Activated T-helper 1 cell treated with anti-CD3 and anti-CD28 coated beads, Interleukin-2, amount 50 U/mL, for 16 hours (primary cell): ENCODE measurements at regions not wholly inside any gene's neighbourhood (a gene's known extent, or its start where the extent isn't known, plus 50 kb on each side); places are given as distances from the start of the nearest gene placed in this dataset.
"Not testable (repeated sequence)": the region's sequence is repeated elsewhere in the genome, so short reads cannot be mapped to it uniquely, and the experiment has no call there.

Experiments
- DNase-seq, 2 donors: peaks; one replicate each; pipeline ENCODE4 v3.0.0-alpha.2; 2020; ENCODE audit warnings: low read depth in 1 of 2, low spot score in 1 of 2

DNA sequence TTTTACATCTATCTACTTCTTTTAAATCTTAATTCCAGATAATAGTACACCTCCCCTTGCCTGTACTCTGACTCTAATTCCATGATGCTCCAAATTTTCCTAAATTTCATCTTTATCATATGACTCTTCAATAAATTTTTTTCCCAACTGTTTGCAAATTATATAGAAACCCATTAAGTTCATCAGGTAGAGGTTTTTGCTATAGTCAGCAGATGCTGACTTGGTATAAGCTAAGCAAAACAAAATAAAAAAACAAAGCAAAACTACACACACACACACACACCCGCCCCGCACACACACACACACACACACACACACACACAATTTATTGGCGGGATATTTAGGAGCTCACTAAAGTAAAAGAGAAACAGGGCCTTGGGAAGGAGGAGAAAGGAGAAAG is 1047.8 kb upstream of the FAM98A start:
- DNase-seq = no peak

DNA sequence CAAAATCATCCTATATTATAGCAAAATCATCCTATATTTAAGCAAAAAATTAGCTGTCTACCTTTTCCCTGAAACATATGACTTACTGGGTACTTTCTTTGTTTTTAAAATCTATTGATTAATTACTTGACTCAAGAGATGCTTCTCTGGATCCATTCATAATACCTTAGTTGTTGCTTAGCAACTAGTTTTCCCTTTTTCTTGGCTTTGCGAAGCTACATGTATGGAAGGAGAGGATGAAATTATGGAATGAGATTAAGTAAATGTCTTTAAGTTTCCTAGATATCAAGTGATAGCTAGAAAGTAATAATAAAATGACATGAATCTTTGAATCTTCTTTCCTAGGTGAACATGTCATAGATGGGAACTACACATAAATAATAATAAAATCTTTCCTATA is 1033.2 kb upstream of the FAM98A start:
- DNase-seq = no peak

DNA sequence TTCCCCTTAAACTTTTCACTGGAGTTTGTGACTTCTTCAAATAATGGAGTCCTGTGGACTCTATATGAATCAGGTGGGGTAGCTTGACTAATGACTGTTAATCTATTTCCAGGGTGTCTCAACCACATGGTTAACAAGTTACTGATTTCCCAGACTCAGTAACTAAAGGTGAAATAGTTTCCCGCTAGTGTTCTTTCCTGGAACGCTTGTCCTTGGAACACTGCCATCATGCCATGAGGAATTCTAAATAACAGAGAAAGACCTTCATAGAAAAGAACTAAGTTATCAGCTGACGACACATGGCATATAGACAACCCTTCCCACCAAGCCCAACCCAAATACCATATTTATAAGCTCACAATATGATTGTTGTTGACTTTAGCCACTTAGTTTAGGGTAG is 1027.9 kb upstream of the FAM98A start:
- no peak for DNase-seq

DNA sequence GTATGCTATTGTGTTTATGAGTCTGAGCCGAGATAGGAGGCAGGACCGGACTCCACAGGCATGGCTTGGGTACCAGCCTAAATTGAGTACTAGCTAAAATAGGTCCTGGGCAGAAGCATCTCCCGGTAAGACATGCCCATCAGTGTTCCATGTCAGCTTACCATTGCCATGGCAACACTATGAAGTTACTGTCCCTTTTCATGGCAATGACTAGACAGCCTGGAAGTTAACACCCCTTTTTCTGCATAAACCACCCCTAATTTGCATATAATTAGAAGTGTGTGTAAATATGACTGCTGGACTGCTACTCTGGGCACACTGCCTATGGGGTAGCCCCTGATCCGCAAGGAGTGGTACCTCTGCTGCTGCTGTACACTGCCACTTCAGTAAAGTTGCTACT is 1005.1 kb upstream of the FAM98A start:
- no peak for DNase-seq

DNA sequence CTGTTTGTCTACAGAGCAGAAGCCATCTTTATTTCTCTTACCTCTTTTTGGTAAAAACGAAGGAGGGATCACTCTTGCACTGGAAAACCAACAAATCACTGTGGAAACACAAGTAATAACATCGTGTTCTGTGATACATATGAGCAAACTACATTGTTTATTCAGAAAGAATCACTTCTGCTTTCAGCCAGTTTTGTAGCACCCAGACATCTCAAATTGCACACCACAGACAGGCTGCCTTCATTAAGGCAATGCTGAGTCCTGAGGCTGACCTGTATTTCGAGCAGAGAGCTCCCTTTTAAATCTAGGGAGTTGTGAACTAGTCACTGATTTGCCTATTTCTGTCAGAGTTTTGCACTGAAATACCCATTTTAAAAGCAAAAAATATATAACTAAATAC is 1003.2 kb upstream of the FAM98A start:
- DNase-seq = no peak

DNA sequence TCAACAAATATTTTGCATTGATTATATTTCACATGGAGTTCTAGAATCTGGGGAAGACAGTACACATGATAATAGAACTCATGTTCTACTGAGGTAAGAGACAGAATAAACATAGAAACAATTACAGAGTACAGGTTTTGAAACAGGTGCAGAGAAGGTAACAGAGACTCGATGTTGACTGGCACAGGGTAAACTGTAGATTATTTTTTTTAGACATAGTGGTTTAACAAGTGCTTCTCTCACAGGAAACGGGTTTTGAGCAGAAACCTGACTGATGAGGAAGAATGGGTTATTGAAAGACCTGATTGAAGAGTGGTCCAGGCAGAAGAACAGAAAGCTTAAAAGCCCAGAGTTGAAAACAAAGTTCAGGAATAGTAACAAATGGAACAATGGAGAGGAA is 1002.5 kb upstream of the FAM98A start:
- DNase-seq = no peak

DNA sequence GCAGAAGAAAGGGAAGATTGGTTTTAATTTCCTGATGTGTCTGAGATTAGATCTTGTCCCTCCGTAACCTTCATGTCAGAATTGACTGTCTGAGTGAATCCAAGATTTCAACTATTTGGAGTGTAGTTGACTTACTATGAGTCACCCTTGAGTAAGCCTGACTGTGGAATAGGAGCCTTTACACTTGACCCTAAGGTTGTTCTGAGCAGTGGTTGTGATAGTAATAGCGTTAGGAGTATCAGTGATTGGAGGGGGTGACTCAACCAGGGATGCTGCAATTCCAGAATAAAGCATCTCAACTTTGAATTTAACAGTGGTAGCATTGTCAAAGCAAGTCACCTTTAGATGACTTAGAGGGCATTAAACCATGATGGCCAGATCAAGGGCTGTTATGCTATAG is 979.5 kb upstream of the FAM98A start:
- DNase-seq = no peak

DNA sequence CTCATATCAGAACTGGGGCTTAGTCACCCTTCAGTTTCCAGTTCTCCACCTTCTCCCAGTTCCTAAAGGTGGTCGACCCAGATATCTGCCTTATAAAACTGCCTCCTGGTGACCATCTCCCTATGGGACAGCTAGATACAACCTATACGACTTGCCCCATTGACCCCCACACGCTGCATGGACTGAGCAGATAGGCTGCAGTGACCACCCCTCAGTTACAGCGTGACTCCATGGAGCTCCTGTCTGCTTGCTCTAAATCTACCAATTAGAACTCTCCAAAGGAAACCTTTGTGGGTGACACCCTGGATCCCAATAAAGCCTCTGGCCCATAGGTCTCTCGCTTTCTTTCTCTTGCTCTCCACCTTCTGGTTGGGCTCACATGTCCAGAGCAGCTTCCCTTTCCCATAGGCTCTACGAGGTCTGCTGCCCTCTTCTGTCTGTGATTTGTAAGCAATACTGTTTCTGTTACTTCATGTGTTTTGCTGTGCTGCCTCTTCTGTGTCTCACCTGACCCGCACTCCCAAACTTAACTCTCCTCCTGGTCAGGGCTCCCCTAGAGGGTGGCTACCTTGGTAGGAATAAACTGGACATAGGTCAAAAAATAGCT is 971.3 kb upstream of the FAM98A start:
- no peak for DNase-seq

DNA sequence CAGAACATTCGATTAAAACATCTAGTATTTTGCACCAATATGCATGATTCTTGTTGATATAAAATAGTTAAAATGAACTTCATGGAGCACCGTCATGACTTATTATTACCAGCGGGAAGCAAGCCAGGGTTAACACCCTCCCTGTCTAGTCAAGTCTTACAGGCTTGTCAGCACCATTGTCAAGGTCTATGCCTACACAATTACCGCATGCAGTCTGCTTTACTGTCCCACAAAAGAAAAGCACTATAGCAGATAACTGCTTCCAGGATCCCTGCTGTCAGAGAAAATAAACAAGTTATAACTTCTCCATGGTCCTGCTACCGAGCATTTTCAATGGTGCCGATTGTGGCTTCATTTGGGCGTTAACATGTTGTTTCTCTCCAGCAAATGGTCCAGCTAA is 968.0 kb upstream of the FAM98A start:
- no peak for DNase-seq

DNA sequence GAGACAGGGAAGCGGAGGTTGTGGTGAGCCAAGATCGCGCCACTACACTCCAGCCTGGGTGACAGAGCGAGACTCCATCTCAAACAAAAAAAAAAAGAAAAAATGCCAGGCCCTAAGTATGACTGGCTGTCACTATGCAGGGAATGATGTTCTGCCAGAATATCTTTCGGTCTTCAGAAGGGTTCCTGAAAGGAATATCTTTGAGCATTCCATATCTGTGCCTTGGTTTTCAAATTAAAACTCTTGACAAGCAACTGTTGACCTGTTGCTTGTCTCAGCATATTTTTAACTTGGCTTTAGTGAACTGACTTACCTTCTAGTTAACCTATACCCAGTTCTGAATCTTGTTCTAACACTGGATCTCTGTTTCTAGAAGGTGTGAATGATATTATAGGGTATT is 953.2 kb upstream of the FAM98A start:
- no peak for DNase-seq

DNA sequence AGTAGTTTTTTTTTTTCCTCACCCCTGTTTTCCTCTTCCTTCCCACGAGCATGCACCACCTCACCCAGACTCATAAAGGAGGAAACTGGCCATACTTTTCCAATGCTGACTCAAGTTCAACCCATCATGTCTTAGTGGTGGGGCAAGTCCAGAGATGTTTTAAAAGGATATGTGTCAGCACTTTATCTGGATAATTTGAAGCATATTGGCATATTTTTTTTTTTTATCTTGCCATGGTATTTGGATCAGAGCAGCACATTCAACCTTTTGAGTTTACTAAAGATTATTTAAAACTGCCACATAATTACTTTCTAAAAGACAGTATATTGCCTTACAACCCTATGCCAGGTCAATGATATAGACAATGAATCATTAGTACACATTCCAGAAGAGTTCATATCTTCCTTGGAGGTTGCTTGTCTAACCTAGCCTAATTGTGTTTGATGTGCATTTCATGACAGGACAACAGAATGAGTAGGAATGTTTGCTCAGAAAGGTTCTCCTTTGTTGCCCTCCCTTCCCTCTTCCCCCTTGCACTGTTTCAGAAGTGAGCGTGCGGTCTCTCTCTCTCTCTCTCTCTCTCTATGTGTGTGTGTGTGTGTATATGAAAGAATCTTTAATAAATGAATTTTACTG is 950.7 kb upstream of the FAM98A start:
- no peak for DNase-seq

DNA sequence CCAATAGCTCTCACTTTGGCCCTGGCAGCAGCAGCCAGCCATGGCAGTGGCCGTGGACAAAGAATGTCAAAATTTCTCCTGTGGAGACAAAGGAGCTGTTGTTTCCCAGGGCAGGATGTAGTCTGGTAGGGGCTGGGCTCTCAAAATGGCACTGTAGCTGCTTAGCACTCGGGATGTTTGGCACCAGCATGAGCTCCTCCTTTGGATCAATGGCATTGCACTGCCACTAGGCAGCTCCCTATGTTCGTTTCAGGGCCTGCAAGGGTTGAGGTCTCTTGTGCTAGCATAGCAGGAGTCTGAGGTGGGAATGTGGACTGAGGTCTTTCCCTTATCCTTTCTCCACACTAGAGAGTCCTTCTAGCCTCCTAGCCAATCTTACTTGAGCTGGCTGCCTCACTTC is 948.8 kb upstream of the FAM98A start:
- no peak for DNase-seq

DNA sequence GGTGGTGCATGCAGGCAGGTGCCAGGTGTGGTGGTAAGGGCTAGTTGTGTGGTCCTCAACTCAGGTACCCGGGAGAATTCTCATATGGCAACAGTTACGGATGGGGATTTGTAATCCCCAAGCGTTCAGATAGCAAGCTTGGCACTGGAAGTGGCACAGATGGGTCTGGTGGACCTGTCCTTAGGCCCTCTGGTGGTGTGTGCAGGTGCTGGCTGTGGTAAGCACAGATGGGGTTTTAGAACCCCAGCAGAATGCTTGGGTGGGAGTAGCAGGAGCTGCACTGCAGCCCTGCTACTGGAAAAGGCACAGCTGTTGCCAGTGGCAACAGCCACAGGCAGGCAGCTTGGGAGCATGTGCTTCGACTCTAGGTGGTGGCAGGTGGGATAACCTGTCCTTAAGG is 948.2 kb upstream of the FAM98A start:
- DNase-seq = no peak

DNA sequence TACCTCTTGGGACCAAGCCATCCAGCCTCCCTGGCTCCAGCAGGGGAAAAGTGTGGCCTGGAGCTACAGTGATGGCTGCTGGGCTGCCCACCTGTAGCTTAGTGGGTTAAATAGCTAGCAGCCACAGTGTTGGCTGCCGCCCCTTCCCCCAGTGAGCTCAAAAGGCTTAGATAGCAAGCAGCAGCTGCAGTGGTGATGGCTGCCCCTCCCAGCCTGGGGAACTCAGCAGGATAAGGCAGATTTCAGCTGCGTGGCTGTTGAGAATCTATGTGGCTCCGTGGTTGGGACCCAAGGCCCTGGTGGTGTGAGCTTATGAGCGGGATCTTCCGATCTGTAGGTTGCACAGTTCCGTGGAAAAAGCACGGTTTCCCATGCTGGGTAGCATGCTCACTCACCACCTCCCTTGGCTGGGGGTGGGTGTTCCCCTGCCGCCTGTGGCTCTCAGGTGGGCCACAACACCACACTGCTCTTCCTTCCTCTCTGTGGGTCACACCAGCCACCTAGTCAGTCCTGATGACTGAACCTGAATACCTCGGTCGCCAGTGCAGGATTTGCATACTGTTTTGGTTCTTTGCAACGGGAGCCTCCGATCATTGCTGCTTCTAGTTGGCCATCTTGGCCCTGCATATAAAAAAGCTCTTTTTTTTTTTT is 946.5 kb upstream of the FAM98A start:
- no peak for DNase-seq

DNA sequence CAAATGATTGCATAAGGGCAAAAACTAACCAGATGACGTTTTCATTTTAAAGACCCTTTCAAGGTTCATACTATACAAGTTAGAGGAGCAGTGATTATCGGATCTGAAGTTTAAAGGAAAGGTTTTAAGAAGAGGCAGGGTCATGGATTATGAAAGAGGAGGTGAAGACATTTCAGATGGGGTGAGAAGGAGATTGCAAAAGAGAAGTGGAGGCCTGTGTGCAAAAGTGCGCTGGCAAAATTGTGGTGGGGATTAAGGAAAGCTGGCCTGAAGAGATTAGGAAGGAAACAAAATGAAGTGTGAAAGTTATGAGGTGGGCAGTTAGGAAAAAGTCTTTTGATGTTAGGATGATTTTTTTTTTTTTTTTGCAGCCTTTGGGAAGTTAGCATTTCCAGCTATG is 935.7 kb upstream of the FAM98A start:
- no peak for DNase-seq

DNA sequence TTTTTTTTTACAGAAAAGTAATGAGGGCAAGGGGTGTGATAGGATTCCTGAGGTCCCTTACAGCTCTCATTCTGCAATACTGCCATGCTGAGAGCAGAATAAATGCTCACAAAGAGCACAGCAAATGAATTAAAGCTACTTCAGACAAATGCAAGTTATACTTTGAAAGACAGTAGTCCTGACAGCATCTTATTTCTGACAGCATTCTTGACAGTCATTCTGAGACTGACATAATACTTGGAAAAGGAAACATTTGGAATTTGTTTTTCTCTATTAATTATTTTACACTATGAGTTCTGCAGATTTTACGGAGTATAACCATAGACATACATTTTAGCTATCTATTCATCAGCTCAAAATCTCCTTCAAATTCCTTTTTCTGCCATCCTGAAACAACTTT is 935.2 kb upstream of the FAM98A start:
- DNase-seq = no peak

DNA sequence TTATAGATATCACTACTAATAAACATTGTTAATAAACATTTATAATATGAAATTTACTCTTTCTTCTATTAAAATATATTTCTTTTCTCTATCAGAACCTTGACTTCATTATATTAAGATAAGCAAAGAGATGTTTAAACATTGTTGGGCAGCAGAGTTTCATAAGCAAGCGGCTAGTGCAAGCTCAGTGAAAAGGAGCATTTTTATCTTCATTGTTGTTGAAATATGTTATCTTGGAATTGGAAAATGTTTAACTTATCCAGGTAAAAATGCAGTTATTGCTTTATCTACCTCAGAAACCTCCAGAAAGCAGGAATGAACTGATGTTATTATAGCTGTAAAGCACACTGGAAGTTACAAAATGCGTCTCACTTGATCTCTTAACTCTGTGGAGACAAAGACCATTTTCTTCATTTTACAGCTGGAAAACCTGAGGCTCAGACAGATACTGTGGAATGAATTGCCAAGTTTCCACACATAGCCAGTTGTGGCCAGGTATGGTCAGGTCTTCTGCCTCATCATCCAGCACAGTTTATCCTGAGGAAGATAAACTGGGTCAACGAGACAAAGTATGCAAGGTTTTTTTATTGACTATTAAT is 934.6 kb upstream of the FAM98A start:
- DNase-seq = no peak

DNA sequence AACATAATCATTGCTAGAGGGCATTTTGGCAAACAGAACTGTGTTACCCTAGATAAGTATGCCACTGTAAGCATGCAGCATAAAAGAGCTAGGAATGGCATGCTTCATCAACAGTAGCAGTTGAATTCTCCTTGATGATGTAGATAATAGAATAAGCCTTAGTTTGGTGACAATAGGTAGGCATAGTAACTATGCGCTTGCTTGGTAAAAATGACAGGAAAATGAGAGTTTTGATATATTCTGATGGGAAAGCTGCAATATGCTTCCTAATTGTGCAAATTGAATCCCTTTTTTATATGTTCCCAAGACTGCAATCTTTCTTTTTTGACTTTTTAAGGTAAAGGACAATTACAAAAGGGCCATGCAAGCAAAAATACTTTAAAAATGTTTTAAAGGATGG is 930.9 kb upstream of the FAM98A start:
- no peak for DNase-seq

DNA sequence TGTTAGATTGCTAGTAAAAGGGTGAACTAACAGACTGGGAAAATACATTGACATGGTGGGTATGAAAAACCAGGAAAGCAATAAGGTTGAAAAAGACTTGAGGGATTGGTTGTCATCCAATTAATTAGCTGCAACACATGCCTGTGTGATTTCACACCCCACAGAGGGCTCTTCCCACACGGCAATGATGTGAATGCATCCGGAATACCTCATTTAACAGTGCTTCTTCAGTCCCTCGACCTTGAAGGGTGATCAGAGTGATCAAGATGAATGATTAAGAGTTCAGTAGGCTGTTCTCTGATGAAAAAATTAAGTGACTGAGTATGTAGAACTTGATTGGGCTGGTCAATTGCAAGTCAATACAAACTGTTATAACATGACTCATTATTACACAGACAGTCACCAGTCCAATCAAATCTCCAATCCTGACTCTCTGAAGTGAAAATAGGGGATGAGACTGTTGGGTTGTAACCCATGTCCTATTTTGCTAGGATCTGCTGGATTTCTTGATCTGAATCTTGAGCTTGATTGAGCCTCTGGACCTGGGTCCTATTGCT is 924.9 kb upstream of the FAM98A start:
- DNase-seq = no peak

DNA sequence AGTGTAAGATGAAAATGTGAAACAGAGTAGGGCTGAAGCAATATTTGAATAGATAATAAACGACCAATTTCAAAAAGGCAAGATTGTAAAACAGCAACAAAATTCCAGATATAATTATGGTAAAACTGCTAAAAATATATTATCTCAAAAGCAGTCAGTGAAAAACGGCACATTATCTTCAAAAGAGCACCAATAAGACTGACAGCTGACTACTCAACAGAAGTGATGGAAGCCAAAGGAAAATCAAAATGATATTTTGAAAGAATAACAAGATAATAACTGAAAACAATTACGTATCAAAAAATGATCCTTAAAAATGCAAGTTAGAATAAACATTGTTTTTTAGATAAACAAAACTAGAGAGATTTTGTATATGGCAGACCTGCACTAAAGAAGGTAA is 920.6 kb upstream of the FAM98A start:
- no peak for DNase-seq

DNA sequence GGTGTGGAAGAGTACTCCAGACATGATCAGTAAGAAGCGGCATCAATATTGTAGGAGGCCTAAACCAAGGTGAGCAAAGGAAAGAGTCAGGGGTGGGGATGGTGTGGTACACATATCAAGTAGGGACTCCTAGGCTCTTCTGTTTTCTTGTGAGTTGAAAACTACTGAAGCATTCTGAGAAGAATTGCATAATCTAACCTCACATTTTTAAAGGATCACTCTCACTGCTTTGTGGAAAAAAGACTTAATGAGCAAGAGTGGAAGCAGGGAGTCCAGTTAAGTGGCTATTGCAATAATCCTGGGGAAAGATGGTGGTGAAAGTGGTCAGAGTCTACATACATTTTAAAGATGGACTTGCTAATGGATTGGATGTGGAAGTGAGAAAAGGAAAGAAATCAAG is 899.5 kb upstream of the FAM98A start:
- no peak for DNase-seq

DNA sequence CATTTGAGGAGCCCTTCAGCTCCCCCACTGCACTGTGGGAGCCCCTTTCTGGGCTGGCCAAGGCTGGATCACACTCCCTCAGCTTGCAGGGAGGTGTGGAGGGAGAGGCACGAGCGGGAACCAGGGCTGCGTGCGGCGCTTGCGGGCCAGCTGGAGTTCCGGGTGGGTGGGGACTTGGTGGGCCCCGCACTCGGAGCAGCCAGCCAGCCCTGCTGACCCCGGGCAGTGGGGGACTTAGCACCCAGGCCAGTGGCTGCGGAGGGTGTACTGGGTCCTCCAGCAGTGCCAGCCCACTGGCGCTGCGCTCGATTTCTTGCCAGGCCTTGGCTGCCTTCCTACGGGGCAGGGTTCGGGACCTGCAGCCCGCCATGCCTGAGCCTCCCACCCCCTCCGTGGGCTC is 895.1 kb upstream of the FAM98A start:
- not testable (repeated sequence) for DNase-seq
